ENCODE measurements at regions not wholly inside any gene's neighbourhood (a gene's known extent, or its start where the extent isn't known, plus 50 kb on each side); places are given as distances from the start of the nearest gene placed in this dataset.

DNA sequence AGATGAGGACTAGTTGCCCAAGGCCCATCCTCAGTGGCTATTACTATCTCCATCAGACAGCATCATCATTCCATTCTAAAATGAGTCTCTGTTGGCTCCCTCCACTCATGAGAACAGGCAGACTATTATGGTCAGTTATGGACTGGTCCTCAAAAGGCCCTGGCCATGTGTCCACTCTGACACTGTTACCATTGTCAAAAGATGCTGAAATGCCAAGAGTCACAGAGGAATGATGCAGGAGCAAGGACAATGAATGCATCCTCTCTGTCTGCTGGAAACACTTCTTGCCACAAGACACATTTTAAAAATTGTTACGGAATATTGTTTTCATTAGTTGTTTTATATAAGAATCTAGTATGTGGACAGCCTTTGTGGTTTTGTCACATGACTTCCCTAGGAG is 53.3 kb upstream of the STT3B start:
- TF ChIP-seq, protein P1, sequence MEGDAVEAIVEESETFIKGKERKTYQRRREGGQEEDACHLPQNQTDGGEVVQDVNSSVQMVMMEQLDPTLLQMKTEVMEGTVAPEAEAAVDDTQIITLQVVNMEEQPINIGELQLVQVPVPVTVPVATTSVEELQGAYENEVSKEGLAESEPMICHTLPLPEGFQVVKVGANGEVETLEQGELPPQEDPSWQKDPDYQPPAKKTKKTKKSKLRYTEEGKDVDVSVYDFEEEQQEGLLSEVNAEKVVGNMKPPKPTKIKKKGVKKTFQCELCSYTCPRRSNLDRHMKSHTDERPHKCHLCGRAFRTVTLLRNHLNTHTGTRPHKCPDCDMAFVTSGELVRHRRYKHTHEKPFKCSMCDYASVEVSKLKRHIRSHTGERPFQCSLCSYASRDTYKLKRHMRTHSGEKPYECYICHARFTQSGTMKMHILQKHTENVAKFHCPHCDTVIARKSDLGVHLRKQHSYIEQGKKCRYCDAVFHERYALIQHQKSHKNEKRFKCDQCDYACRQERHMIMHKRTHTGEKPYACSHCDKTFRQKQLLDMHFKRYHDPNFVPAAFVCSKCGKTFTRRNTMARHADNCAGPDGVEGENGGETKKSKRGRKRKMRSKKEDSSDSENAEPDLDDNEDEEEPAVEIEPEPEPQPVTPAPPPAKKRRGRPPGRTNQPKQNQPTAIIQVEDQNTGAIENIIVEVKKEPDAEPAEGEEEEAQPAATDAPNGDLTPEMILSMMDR (IDR thresholded peaks at IDR 0.05), result no peak
- TF ChIP-seq POLR2A (IDR thresholded peaks at IDR 0.05), result no peak

All from body of pancreas (tissue), 4 donors.